Urothelium cell line (cell line): ENCODE measurements at regions not wholly inside any gene's neighbourhood (a gene's known extent, or its start where the extent isn't known, plus 50 kb on each side); places are given as distances from the start of the nearest gene placed in this dataset.
"Not testable (repeated sequence)": the region's sequence is repeated elsewhere in the genome, so short reads cannot be mapped to it uniquely, and the experiment has no call there.

Experiments
- DNase-seq: peaks from one replicate; pipeline ENCODE4 v3.0.0; 2011; ENCODE audit warnings: low spot score, mixed read lengths
- FAIRE-seq: peaks from 2 replicates; lab custom pipeline; 2011; peaks lifted over from hg19 to GRCh38; lab: Jason Lieb, UNC

- DNase-seq (no peak), FAIRE-seq (no peak)
Observed at GRCh38 chr14:84929834-84930233, 600.1 kb upstream of the FLRT2 start.

DNA sequence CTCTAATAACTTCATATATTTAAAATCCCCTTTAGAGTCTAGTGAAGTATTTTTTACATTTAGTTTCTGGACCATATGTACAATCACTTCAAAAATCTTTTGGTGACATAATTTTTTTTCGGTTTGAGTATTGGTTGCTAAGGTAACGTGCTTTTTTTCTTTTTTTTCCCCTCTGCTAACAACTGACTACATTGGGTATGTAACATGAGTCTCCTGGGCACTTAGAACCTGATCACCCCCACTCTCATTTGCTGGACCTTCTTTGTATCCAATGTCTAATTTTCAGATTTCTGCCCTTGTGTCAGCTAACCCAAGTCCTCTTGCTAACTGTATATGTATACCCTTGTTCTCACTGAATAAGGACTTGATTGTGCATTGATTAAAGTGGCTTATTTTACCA is 592.9 kb upstream of the FLRT2 start:
- no peak for DNase-seq
- no peak for FAIRE-seq

- FAIRE-seq (no peak), DNase-seq (no peak)
Observed at GRCh38 chr14:84937449-84937848, 592.5 kb upstream of the FLRT2 start.

- FAIRE-seq, DNase-seq: not testable (repeated sequence)
Observed at GRCh38 chr14:84944901-84945300, 585.0 kb upstream of the FLRT2 start.

- no peak for FAIRE-seq
- no peak for DNase-seq
Observed at GRCh38 chr14:84959851-84960520, 570.0 kb upstream of the FLRT2 start.

DNA sequence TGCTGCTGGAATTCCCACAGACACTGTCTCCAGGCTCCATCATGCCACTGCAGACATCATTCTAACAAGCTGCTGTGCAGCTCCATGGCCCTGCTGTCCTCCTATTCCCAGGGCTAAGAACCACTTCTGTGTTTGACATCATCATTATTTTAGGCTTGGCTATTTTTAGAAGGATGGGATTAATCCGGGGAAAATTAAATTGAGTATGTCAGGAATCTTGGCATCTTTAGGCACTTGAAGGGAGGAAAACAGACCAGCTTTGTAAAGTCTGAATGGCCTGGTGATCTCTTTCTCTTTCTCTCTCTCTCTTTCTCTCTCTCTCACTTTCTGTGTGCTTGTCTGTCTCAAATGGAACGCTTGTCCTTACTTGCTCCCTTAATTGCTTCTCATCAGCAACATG is 568.3 kb upstream of the FLRT2 start:
- no peak for DNase-seq
- FAIRE-seq = no peak

DNA sequence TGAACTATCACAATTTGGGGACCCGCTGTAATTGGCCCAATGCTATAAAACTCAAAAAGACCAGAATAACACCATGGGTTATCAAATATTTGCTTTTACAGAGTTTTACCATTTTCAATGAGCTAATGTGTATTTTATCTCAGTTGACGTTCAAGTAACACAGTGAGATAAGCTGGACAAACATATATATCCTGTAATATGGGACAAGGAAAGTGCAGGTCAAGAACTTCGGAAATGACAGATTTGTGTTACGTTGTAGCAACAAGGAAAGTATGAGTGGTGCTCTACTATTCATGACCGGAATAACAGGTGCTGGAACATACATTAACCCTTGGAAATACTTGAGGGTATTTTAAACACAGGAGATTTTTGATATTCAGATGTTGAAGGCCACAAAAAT is 566.4 kb upstream of the FLRT2 start:
- FAIRE-seq (no peak), DNase-seq (no peak)

GRCh38 chr14:84965279-84965678 is 564.7 kb upstream of the FLRT2 start:
- DNase-seq (no peak), FAIRE-seq (no peak)

- DNase-seq (no peak), FAIRE-seq (no peak)
Observed at GRCh38 chr14:84969501-84969900, 560.4 kb upstream of the FLRT2 start.

DNA sequence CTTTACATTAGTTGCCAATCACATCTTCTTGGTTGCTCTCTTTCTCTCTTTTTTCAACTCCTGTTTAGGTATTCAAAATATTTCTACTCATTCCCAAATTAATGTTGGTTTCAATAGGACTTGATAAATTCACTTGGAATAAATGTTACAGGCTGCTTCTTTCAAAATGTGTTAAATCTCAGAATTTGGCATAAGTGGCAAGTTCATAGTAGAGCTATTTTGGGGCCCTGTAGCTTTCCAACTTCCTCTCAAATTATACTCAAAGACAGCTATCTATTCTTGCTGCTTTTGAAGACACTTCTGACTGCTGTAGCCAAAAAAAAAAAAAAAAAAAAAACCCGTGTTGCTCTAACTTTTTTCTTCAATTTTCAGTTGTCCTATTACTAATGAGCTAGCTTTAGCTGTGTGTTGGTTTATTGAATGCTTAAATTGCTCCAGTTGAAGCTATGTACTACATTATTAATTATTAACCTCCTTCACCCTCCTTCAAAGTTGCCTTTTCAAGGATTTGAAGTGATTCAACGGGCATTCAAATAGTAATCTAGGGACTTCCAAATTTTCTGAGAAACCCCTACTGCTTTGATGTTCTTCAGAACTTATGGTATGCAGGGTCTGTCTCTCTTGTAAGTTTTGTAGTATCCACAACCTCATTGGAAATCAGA is 554.6 kb upstream of the FLRT2 start:
- FAIRE-seq (no peak), DNase-seq (no peak)

DNA sequence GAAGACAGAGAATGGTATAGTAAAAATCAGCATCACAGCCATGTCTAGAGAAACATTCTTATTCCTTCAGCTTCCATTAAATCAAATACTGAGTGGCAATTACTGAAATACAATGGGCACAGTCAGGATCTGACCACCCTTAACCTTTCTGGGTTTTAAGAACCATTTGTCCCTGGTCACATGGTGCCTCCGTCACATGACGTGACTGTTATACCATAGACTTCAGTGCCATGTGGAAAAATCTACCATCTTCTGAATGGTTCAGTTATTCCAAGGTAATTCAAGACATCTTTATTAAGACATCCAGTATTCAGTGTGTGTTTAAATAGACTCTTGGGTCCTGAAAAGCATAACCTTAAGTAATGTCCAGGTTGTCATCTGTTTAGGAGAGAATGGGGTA is 553.1 kb upstream of the FLRT2 start:
- DNase-seq (no peak), FAIRE-seq (no peak)

DNA sequence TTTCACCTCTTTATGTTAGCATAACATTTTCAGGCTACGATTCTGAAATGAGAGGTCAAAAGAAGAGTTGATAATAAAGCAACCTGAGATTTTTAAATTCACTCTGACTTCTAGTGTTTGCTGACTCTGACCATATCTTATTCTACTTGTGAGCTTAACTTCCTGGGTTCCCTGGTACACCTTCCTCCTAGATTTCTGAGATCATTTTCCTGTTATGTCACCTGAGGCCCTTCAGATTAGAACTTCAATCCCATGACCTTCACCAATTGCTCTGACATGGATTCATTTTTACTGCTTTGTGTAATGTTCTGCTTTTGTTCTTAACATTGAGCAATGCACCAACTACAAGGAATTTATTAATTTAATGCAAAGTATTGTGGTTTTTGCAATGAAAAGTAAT is 542.9 kb upstream of the FLRT2 start:
- DNase-seq = no peak
- FAIRE-seq = no peak

GRCh38 chr14:84988357-84988756 is 541.6 kb upstream of the FLRT2 start:
- no peak for DNase-seq
- FAIRE-seq = no peak

GRCh38 chr14:84991021-84991420 is 538.9 kb upstream of the FLRT2 start:
- no peak for FAIRE-seq
- no peak for DNase-seq

- no peak for FAIRE-seq
- no peak for DNase-seq
Observed at GRCh38 chr14:84998216-84998615, 531.7 kb upstream of the FLRT2 start.

- DNase-seq (no peak), FAIRE-seq (no peak)
Observed at GRCh38 chr14:85002846-85003245, 527.1 kb upstream of the FLRT2 start.

DNA sequence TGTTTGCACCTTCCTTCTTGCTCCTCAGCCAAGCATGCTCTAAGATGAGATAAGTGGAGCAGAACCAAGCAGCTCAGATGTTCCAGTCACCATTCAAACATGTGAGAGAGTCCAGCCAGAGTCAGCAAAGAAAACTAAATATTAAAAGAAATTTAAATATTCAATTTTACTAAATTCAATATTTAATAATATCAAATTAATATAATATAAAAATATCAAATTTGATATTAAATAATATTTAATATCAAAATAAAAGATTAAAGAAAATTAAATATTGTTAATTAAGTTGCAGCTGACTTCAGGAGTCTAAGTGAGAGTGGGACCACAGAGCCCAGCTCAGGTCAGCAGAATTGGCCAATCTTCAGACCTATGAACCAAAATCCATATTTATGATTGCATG is 526.1 kb upstream of the FLRT2 start:
- no peak for DNase-seq
- FAIRE-seq = no peak

- FAIRE-seq = no peak
- no peak for DNase-seq
Observed at GRCh38 chr14:85009506-85009905, 520.4 kb upstream of the FLRT2 start.

GRCh38 chr14:85010186-85010585 is 519.8 kb upstream of the FLRT2 start:
- DNase-seq (no peak), FAIRE-seq (no peak)

GRCh38 chr14:85016496-85016895 is 513.4 kb upstream of the FLRT2 start:
- DNase-seq (no peak), FAIRE-seq (no peak)

DNA sequence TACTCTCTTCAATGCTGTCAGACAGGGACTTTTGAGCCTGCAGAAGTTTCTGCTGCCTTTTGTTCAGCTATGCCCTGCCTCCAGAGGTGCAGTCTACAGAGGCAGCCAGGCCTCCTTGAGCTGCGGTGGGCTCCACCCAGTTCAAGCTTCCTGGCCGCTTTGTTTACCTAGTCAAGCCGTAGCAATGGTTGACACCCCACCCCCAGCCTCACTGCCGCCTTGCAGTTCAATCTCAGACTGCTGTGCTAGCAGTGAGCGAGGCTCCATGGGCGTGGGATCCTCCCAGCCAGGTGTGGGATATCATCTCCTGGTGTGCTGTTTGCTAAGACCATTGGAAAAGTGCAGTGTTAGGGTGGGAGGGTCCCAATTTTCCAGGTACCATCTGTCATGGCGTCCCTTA is 506.1 kb upstream of the FLRT2 start:
- not testable (repeated sequence) for DNase-seq, FAIRE-seq

DNA sequence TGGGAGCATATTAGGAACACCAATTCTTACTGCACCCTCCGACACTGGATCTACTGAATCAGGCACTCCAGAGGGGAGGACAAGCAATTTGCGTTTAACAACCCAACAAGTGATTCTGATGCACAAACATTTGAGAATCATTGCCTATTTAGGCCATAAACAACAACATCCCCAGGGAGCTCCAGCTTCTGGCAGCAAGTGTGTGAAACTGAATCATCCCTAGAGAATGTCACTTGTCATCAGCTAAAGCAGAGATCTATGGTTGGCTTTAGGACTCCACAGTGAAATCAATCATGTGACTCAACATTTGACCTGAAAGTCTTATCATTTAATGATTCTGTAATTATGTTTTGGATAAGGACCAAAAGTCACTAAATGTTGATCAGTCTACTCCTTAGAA is 505.0 kb upstream of the FLRT2 start:
- DNase-seq (no peak), FAIRE-seq (no peak)
